ENCODE measurements at regions not wholly inside any gene's neighbourhood (a gene's known extent, or its start where the extent isn't known, plus 50 kb on each side); places are given as distances from the start of the nearest gene placed in this dataset.

DNA sequence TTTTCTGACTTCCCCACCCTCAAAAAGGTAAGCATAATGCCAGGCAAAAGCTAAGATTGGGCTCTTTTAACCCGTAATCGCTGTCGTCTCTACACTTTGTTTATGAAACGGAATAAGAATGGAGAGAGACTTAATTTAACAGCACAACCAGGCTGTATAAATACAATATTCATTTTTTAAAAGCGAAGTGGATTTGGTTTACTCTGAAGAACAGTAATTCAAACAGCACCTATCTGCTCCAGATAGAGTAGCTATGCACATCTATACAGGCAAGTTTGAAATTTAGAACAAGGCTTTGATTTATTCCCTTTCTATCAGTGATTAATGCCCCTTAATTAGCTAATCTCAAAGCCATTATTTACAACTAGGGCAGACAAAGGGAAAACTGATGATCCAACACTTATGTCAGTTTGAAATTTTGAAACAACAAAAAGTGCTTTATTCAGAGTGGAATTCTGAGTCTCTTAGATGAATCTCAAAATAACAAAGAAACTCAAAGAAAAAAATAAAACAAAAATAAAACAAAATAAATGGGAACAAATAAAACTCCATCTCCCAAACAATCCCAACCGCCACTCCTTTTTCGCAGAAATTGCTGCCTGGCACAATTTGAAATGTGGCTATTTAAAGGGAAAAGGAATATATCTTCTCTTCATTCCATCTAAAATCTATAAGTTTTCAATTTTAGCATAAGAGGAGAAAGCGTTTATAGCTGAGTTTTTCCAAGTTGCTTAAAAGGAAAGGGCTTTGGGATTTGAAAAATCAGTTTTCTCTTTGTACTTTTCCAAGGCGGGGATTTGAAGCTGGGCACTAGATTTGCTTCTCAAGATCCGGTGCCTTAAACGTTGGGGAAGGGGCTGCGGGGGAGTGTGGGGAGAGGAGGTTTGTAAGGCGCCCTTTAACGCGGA is 298.6 kb downstream of the PARP8 start:
- no peak for DNase-seq

DNA sequence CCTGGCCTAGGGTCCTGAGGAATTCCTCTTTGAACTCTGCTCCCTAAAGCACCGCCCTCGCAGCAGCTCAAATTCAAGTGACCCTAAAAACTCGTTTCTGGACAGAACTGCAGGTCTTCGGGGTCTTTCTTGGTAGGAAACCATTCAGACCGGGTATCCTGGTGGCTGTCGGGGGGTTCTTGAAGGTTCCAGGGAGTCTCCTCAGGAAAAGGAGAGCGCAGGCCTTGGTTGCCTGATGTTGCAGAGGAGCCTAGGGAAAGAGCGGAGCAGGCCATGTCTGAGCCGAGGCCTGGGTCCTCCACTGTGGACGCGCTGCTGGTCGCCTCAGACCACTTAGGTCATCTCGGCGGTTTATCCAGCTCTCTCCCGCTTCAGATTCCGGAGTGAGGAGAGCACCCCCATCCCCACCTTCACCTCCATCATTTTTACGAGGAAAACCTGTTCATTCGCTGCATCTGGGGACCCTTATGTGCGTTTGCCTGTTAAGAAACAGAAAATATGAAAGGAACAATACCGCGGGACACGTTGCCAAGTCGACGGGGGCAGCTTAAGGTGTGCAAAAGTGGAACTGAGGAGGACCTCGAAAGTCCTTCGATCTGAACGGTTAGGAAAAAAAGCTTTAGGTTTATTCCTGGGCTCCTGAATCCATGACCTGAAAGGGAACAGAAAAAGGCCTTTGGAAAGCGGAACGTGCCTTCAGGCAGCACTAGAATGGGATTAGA is 299.4 kb downstream of the PARP8 start:
- DNase-seq, result no peak

DNA sequence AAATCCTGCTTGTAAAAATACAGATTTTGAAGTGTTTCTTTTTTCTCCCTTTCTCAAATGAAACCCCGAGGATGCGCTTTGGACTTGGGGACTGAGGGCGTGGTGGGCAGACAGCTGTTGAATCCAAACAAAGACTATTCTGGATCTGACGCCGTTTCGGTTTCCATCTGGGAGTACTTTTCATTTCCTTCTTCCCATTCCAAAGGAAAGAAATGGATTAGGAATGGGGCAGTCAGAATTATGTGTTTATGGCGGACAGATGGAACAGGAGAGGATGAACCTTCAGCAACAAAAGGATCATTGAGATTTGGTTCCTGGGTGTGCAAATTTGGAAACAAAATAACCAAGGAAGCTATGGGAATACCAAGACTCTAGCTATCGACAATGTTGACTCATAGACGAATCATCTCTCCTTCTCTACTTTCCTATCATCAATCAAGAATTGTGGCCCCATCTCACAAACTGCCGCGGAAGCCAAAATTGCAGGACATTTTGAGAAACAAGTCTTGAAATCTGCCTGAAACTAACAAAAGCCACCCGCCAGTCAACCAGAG is 300.6 kb downstream of the PARP8 start:
- no peak for DNase-seq

DNA sequence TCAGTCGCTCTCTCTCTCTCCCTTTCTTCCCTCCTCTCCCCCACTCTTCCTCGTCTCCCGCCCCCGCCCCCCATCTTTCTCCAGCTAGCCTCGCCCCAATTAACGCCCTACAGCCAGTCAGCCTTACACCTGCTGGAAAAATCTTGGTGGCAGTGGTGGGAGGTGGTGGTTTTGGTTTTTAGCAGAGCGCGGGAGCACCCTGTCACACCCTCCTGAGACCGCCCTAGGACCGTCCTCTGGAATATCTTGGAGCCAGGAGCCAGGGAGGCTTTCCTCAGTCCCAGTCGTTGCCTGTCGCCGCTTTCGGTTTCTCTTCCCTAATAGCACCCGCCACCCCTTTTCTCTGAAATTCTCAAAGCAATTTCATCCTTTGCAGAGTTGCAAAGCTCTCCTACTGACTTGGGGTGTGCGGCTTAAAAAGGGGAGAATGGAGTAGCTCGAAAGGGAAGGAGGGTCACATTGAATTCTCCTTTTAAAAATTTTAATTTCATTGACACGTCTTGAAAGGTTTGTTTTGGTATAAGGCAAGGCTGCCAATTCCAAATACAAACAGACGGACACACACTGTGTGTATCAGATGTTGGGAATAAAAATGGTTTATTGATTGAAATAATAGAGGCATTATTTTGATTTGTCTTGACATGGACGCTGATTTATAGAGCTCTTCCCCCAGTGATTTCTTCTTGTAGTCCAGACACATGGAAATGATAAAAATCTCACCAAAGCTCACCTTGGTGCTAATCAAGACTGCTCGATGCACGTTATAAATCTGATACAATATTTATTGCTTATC is 301.3 kb downstream of the PARP8 start:
- DNase-seq, result no peak

DNA sequence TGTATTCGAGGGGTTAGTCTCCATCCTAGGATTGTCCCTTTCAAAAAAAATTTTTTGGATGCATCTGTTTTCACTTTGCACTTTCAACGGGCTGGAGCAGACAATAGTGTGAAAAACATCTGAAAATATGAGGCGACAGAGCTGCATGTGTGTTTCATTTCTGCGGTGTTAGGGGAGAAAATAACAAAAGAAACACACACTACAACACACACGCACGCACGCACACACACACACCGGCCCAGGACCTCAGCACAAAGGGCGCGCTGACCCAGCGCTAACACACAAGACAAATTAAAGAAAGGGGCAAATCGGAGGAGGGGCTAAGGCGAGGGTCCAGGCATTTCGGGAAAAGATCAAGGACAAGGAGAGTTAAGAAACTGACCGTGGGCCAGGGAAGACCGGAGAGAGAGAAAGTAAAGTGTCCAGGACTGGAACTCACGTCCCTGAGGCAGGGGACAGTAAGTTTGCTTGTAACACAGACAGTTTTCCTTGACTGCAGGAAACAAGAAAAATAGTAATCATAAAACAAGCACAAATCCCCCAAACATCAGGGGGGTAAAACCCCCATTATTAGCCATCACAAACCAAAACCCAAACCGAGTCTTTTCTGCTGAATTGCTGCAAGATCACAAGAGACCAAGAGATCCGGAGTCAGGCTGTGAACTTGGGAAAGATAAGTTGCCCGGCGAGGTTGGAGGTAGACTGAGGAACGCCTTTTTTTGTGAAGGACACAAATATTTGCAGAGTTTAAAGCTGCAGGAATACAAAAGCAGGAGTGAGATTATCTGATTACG is 302.1 kb downstream of the PARP8 start:
- DNase-seq, result no peak

DNA sequence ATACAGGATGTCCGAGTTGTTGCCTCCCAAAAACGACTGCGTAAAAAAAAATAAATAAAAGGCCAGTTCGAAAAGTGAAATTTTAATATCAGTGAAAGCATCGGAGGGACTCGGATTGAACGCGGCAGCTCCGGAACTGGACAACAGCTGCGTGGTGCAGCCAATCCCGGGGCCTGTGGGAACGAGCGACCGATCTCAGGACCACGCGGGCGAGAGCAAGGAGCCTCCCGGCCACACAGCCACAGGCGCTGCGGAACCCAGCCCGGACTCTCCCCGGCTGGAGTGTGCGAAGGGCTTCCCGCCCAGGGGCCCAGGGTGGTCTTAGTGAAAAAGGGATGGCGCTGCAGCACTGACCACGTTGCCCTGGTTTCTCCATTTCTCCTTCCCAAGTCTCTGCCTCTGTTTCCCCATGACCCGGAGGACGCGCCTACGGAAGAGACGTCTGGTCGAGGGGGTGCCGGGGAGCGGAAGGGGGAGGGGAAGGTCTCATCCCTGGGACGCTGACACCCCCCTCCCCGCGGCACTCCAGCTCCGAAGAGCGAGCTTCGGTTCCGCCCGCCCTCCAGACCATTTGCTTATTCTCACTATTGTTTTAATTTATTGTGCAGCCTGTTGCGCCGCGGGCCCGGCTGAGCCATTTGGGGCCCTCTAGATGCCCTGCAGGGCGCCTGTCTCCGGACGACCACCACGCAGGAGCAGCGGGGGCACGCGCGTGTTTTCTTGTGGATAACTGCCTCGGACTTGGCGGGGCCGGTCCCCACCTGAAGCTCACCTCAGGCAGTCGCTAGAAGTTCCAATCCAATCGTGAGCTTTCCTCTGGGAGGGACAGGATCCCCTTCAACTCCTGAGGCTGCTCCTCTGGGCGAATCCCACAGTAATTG is 303.0 kb downstream of the PARP8 start:
- no peak for DNase-seq

DNA sequence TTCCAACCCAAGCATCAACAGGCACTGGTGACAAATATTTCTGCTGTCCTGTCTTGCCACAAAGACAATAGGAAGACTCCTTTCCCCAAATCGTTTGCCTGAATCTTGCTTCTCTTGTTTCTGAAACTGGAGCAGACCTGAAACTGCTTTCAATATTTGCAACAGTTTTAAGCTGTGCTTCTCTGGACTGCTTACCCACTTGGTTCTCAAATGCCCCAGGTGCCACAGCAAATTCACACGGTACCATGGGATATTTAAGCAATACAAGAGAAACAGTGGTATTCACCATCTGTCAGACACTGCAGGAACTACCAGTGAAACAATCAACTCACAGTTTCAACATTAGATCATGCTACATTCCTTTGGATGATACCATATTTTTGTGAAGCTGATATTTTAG is 309.4 kb downstream of the PARP8 start:
- DNase-seq, result no peak

DNA sequence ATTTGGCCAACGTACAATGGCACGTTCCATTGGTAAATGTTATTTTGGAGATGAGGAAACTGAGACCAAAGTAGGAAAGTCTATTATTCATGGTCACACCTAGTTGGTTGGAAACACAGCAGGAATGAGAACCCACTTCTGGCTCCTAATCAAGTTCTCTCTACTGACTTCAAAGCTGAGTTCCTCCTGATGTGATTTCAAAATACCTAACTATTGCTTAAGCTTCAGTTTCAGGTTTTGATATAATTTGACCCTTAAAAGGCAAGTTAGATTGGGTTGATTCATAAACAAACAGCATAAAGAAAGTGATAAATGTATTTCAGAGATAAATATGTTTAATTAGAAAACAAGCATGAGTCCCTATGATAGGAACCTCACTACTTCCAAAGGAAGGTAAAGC is 312.5 kb downstream of the PARP8 start:
- no peak for DNase-seq

DNA sequence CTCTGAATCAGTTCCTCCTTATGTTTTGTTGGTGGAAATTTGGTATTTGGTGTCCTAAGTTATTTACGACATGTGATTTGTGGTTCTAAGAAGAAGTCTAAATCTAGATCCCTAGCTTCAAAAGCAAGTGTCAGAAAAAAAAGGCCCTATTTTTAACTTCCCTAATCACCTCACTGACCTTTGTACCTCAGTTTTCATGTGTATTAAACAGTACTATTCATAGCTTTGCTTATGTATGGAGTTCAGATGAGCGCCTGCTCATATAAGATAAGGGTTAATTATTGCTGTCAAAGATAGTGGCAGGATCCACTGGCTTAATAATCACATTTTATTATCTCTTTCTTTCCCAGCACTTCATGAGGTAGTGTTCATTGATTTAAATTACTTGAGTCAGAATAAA is 318.2 kb downstream of the PARP8 start:
- no peak for DNase-seq

DNA sequence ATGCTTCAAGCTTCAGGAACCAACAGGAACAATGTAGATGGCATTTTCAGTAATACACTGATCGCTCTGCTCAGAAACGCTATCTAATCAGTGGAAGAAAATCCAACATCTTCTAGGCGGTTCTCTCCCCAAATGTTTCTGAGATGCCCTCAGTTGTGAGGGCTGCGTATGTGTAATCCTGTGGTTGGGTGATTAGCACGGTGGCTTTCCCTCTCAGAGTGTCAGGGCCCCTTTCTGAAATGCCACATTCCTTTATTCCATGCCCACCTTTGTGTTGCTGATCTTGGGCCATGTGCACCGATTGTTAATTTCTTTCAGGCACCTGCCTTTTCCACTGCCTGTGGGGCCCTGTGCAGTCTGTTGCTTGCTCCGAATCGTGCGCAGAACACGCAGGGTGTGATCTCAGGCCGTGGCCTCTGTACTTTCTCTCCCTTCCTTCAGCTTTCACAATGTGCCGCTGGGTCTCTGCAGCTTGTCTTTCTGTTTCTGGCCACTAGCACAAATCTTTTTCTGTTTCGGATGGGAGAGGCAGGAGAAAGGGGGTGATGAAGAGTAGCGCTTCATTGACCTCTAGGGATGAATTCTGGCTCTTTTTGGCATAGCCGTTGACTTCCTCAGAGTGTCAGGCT is 324.0 kb downstream of the PARP8 start:
- no peak for DNase-seq

DNA sequence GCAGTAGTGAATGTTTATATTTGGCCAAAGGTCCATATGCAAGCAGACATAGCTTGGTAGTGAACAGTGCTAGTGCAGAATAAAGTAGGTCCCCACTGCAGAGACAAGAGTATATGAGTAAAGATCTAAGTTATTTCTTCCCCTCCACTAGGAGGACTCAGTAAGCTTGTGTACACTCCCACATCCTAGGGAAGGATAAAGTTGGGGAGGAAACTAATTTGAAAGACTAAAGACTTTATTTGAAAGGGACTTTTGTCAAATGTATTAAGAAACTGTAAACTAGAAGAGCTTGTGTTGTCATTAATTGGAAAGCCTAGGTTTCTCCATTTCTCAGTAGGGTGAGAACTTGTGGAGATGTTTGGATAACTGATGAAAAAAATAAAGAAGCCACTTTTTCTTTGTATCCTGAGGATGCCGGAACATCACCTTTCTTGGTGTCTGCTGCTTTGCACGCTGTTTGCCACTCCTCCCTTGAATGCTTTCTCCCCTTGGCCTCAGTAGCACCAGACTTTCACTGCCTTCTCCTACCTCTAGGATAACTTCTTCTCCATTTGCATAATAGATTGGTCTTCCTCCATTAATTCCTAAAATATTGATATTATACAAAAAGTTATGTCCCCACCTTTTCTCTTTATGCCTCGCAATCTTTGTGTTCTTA is 329.0 kb downstream of the PARP8 start:
- DNase-seq, result no peak

DNA sequence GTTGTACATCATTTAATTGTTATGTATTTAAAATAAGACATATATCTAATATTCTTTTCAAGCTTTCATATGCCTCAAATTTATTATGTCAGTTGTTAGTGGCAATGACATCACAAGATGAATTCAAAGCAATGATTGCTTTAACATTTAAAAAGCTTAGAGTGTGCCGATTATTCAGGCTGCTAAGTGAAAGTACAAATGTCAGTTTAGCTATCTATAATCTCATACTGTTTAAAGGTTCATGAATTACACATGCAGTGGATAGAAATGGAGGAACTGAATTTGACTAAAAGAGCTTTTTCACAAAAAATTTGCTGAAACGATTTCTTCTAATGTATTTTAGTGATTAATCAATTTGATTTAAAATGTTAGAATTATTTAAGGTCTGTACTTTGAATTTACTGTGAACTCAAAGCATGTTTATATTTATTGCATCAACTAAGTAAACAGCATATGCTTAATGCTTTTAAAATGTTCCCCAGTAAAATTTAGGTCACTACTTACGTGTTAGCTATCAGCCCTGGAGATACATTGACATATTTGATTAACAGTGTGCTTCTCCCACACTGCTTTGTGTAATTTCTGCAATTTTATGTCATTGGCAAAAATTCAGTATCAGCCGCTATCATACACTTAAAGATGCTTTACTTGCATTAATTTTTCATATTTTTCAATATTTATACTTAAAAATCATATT is 334.9 kb downstream of the PARP8 start:
- no peak for DNase-seq

DNA sequence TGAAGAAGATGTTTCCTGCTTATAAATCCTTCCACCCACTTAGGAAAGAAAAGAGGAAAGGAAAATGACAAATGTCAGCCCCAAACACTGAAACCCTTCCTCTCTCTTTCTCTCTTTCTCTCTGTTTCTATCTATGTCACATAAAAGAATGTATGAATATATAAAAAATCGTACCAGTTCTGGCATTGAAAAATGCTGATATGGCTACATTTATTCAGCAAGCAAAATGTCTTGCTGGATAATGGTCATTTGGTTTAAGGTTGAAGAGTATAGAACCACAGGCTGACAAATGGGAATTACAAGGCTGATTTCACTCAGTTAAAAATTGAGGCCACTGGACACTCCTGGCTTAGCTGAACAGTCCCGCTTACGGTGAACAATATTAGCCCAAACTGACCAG is 335.9 kb downstream of the PARP8 start:
- DNase-seq, result no peak

DNA sequence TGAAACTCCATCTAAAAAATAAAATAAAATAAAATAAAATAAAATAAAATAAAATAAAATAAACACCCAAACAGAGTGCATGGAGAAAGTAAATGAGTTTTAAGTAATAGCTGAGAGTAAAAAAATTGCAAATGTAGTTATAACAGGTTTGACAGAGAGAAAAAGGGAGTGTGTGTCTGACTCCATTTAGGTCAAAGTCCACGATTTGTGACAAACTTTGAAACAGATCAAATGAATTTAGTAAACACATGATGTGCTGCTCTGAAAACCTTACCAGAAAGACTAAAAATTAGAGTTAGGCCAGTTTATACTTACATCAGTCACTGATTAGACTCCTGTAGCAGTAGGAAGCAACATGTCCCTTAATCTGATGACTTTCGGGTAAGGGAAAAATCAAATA is 346.6 kb downstream of the PARP8 start:
- no peak for DNase-seq

DNA sequence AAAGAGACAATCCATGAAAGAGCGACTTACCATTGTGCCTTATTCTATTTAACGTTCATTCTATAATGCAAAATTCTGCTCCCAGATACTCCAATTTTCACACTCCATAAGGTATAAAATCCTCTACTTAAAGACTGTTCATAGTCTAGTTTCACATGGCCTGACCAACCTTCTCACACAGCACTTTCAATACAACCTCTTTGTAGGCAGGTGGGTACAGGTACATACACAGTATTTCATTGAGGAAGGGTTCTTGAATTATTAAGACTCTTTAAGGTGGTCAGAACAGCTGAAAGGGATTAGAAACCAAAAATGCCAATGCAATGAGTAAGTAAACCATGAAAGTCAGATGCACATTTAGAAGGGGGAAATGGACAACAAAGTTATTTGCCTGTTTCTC is 352.0 kb downstream of the PARP8 start:
- no peak for DNase-seq

DNA sequence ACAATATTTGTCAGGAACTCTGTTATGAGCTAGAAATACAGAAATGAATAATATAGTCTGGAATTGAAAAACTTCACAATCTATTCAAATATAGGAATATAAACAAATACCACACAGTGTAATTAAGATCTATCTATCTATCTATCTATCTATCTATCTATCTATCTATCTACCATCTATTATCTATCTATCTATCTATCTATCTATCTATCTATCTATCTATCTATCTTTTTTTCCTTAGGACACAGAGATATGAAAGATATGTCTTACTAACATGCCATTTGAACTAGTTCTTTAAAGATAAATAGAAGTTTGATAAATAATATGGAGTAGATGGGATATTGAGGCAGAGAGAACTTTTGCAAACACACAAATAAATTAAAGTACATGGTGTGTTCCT is 357.8 kb downstream of the PARP8 start:
- DNase-seq, result no peak

DNA sequence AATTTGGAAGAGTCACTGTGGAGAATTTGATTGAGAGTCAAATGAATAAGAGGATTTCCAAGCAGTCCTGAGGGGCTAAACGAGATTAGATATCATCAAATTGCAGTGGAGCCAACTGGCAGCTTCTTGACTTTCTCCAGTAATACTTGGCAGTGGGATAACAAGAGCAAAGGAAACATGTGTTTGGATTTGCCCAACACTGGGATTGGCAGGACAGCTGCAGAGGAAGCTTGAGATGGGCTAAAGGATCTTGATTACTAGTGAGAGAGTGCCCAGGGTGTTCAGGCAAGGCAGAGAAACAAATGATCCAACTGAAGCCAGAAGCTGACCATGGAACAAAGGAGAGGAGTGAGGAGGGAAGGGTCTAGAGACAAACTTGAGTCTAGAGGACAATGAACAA is 356.0 kb upstream of the ISL1 start:
- DNase-seq, result no peak

DNA sequence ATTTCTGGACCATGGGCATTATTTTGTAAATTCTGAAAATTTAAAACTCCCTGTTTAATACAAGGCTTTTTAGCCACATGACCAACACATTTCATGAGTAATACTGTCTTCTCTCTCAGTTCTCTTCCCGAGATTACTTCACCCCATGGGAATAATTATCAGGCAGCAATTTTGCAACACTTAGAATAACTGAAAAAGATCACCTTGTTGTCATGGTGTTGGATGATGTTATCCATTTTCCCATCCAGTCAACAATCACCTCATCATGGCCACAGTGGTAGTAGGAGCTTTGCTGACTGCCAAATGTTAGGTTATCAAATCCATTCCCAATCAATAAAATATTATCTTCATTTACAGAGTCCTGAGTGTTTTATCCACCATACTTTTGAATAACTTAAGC is 354.9 kb upstream of the ISL1 start:
- DNase-seq, result no peak

DNA sequence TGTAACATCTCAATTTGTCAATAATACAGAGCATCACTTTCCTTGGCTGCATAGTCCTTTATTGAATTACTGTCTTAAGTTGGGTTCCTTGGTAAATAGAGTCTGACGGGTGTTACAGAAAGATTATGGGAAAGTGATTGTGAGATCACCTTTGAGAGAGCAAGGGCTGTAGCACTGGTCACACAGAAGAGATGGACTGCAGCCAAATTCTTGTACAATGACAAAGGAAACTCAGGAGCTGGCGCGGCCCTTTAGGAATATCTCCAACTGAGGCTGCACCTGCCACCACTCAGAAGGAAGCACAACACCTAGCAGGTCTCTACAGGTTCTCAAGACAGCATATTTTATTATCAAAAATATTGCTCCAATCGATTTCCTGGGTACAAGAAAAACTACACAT is 350.0 kb upstream of the ISL1 start:
- DNase-seq, result no peak
